Subcutaneous abdominal adipose tissue (tissue), 5 donors: ENCODE measurements at regions not wholly inside any gene's neighbourhood (a gene's known extent, or its start where the extent isn't known, plus 50 kb on each side); places are given as distances from the start of the nearest gene placed in this dataset.

ENCODE experiments used
- H3K27ac ChIP-seq: one replicate; pipeline ENCODE4 v1.7.0; 2013; ENCODE audit warnings: low read depth, mild to moderate bottlenecking, inconsistent platforms, low read length, moderate library complexity
- H3K27me3 ChIP-seq, 5 donors: one replicate each; pipeline ENCODE4 v1.7.0; 2013; ENCODE audit warnings: low read length in 5 of 5, inconsistent platforms in 1 of 5; ENCODE audit not compliant: control insufficient read depth in 5 of 5, insufficient read depth in 4 of 5
- H3K36me3 ChIP-seq, 5 donors: one replicate each; pipeline ENCODE4 v1.7.0; 2013; ENCODE audit warnings: low read length in 5 of 5; ENCODE audit not compliant: control insufficient read depth in 5 of 5, insufficient read depth in 5 of 5
- H3K4me1 ChIP-seq, 5 donors: one replicate each; pipeline ENCODE4 v1.7.0; 2013; ENCODE audit warnings: low read length in 5 of 5, mild to moderate bottlenecking in 3 of 5, moderate library complexity in 1 of 5; ENCODE audit not compliant: control insufficient read depth in 5 of 5, insufficient read depth in 5 of 5
- H3K4me3 ChIP-seq, 5 donors: one replicate each; pipeline ENCODE4 v1.7.0; 2013; ENCODE audit warnings: low read length in 5 of 5, low read depth in 1 of 5
- H3K9ac ChIP-seq, 5 donors: one replicate each; pipeline ENCODE4 v1.7.0; 2013; ENCODE audit warnings: low read length in 5 of 5, mild to moderate bottlenecking in 4 of 5, moderate library complexity in 3 of 5
- H3K9me3 ChIP-seq, 5 donors: one replicate each; pipeline ENCODE4 v1.7.0; 2013; ENCODE audit warnings: low read length in 5 of 5; ENCODE audit not compliant: control insufficient read depth in 5 of 5
- donor health status: healthy.
- donor health status: healthy.
- donor health status: healthy.
- donor health status: healthy.
- donor health status: healthy.

GRCh38 chr21:19640964-19641363 lies 1237.4 kb upstream of the TMPRSS15 start:
- H3K36me3 ChIP-seq: no peaks in the 10 kb centered on the region
- no peak overlapping the region for H3K27ac ChIP-seq
- H3K4me1 ChIP-seq: no peaks in the 10 kb centered on the region
- no peaks in the 10 kb centered on the region for H3K27me3 ChIP-seq
- no peak overlapping the region for H3K9ac ChIP-seq
- no peaks in the 10 kb centered on the region for H3K9me3 ChIP-seq
- no peak overlapping the region for H3K4me3 ChIP-seq

GRCh38 chr21:19648391-19648790 lies 1244.8 kb upstream of the TMPRSS15 start:
- no peak overlapping the region for H3K4me3 ChIP-seq
- H3K4me1 ChIP-seq: no peaks in the 10 kb centered on the region
- no peaks in the 10 kb centered on the region for H3K9me3 ChIP-seq

GRCh38 chr21:19683492-19683891 lies 1279.9 kb upstream of the TMPRSS15 start:
- Histone ChIP-seq H3K27me3 (no peaks in the 10 kb centered on the region), H3K4me1 (no peaks in the 10 kb centered on the region)

More at GRCh38 chr21:19648391-19648790, 1244.8 kb upstream of the TMPRSS15 start:
- Histone ChIP-seq H3K27me3 (no peaks in the 10 kb centered on the region), H3K9ac (no peak overlapping the region), H3K27ac (no peak overlapping the region), H3K36me3 (no peaks in the 10 kb centered on the region)

GRCh38 chr21:19684328-19684727 lies 1280.7 kb upstream of the TMPRSS15 start:
- Histone ChIP-seq H3K4me3 (no peak overlapping the region), H3K27ac (no peak overlapping the region), H3K36me3 (no peaks in the 10 kb centered on the region), H3K4me1 (no peaks in the 10 kb centered on the region), H3K27me3 (no peaks in the 10 kb centered on the region), H3K9ac (no peak overlapping the region), H3K9me3 (peaks cover 0 to 8% (median 0%) of the 10 kb centered on the region in 5 donors)

More at GRCh38 chr21:19683492-19683891, 1279.9 kb upstream of the TMPRSS15 start:
- Histone ChIP-seq H3K4me3 (no peak overlapping the region), H3K9ac (no peak overlapping the region), H3K27ac (no peak overlapping the region), H3K36me3 (no peaks in the 10 kb centered on the region), H3K9me3 (peaks cover 0 to 8% (median 0%) of the 10 kb centered on the region in 5 donors)

- no peaks in the 10 kb centered on the region for H3K27me3 ChIP-seq
- H3K9me3 ChIP-seq: peaks cover 0 to 2% (median 0%) of the 10 kb centered on the region in 5 donors
- H3K27ac ChIP-seq: no peak overlapping the region
- no peaks in the 10 kb centered on the region for H3K4me1 ChIP-seq
- no peaks in the 10 kb centered on the region for H3K36me3 ChIP-seq
- no peak overlapping the region for H3K4me3 ChIP-seq
- no peak overlapping the region for H3K9ac ChIP-seq
Observed at GRCh38 chr21:19692231-19692630, 1288.6 kb upstream of the TMPRSS15 start.

GRCh38 chr21:19695796-19696195 lies 1292.2 kb upstream of the TMPRSS15 start:
- Histone ChIP-seq H3K9ac (no peak overlapping the region), H3K4me3 (no peak overlapping the region), H3K27me3 (no peaks in the 10 kb centered on the region), H3K36me3 (no peaks in the 10 kb centered on the region), H3K9me3 (peaks cover 0 to 3% (median 0%) of the 10 kb centered on the region in 5 donors), H3K27ac (no peak overlapping the region), H3K4me1 (no peaks in the 10 kb centered on the region)

- Histone ChIP-seq H3K9me3 (peaks cover 0 to 6% (median 0%) of the 10 kb centered on the region in 5 donors), H3K27ac (no peak overlapping the region)
Observed at GRCh38 chr21:19700476-19700875, 1296.9 kb upstream of the TMPRSS15 start.

GRCh38 chr21:19702726-19703125 lies 1295.5 kb upstream of the NCAM2 start:
- Histone ChIP-seq H3K9ac (no peak overlapping the region), H3K27ac (no peak overlapping the region), H3K9me3 (peaks cover 0 to 4% (median 0%) of the 10 kb centered on the region in 5 donors), H3K4me3 (no peak overlapping the region), H3K4me1 (no peaks in the 10 kb centered on the region), H3K36me3 (no peaks in the 10 kb centered on the region), H3K27me3 (no peaks in the 10 kb centered on the region)

More at GRCh38 chr21:19700476-19700875, 1296.9 kb upstream of the TMPRSS15 start:
- H3K27me3 ChIP-seq: no peaks in the 10 kb centered on the region
- no peaks in the 10 kb centered on the region for H3K4me1 ChIP-seq
- H3K4me3 ChIP-seq: no peak overlapping the region
- H3K36me3 ChIP-seq: no peaks in the 10 kb centered on the region
- H3K9ac ChIP-seq: no peak overlapping the region

GRCh38 chr21:19704832-19705231 lies 1293.4 kb upstream of the NCAM2 start:
- Histone ChIP-seq H3K9me3 (peaks cover 0 to 4% (median 0%) of the 10 kb centered on the region in 5 donors), H3K27ac (no peak overlapping the region), H3K27me3 (no peaks in the 10 kb centered on the region), H3K4me1 (no peaks in the 10 kb centered on the region), H3K4me3 (no peak overlapping the region), H3K36me3 (no peaks in the 10 kb centered on the region), H3K9ac (no peak overlapping the region)

- no peaks in the 10 kb centered on the region for H3K4me1 ChIP-seq
- H3K9ac ChIP-seq: no peak overlapping the region
- no peaks in the 10 kb centered on the region for H3K36me3 ChIP-seq
- H3K4me3 ChIP-seq: no peak overlapping the region
- no peak overlapping the region for H3K27ac ChIP-seq
- no peaks in the 10 kb centered on the region for H3K27me3 ChIP-seq
- no peaks in the 10 kb centered on the region for H3K9me3 ChIP-seq
Observed at GRCh38 chr21:19712441-19712840, 1285.8 kb upstream of the NCAM2 start.

GRCh38 chr21:19713313-19713712 lies 1284.9 kb upstream of the NCAM2 start:
- no peak overlapping the region for H3K27ac ChIP-seq
- H3K4me3 ChIP-seq: no peak overlapping the region
- no peak overlapping the region for H3K9ac ChIP-seq
- H3K9me3 ChIP-seq: no peaks in the 10 kb centered on the region
- H3K27me3 ChIP-seq: no peaks in the 10 kb centered on the region
- H3K36me3 ChIP-seq: no peaks in the 10 kb centered on the region
- H3K4me1 ChIP-seq: no peaks in the 10 kb centered on the region
